ENCODE measurements at regions not wholly inside any gene's neighbourhood (a gene's known extent, or its start where the extent isn't known, plus 50 kb on each side); places are given as distances from the start of the nearest gene placed in this dataset.

GRCh38 chrX:137848266-137848905 lies 282.5 kb downstream of the ZIC3 start:
- no peak for TF ChIP-seq CTCF (conservative IDR thresholded peaks at IDR 0.05)
- TF ChIP-seq EZH2 (IDR thresholded peaks at IDR 0.05; ENCODE audit: low read depth), result no peak

Measured in PC-9 (cell line).